ENCODE measurements at regions not wholly inside any gene's neighbourhood (a gene's known extent, or its start where the extent isn't known, plus 50 kb on each side); places are given as distances from the start of the nearest gene placed in this dataset.

DNA sequence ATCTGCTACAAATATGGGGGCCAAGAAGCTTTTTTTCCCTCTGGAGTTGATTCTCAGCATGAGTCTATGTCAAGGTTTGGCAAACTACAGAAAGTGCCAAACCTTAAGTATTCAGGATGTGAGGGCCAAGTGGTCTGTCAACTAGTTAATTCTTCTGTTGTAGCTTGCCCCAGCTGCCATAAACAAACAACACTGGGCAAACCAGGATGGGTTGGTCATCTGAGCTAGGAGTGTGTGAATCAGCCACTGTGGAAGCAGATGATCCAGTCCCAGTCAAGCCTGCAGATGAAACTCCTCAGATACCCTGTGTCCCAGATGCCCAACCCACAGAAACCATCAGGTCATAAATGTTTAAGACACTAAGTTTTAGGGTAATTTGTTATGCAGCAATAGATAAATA, 103.0 kb upstream of the MOCS1 start:
- Mint-ChIP-seq H3K4me1 (no peaks in the 10 kb centered on the region), H3K9me3 (peaks cover 14% of the 10 kb centered on the region), H3K4me3 (no peak overlapping the region), H3K27me3 (ENCODE audit: low read depth) (peaks cover 26% of the 10 kb centered on the region), H3K27ac (no peak overlapping the region), H3K36me3 (no peaks in the 10 kb centered on the region)
- no peak for DNase-seq (ENCODE audit: low spot score in 2 of 2, unreplicated experiment in 2 of 2)
- TF ChIP-seq, protein P1, sequence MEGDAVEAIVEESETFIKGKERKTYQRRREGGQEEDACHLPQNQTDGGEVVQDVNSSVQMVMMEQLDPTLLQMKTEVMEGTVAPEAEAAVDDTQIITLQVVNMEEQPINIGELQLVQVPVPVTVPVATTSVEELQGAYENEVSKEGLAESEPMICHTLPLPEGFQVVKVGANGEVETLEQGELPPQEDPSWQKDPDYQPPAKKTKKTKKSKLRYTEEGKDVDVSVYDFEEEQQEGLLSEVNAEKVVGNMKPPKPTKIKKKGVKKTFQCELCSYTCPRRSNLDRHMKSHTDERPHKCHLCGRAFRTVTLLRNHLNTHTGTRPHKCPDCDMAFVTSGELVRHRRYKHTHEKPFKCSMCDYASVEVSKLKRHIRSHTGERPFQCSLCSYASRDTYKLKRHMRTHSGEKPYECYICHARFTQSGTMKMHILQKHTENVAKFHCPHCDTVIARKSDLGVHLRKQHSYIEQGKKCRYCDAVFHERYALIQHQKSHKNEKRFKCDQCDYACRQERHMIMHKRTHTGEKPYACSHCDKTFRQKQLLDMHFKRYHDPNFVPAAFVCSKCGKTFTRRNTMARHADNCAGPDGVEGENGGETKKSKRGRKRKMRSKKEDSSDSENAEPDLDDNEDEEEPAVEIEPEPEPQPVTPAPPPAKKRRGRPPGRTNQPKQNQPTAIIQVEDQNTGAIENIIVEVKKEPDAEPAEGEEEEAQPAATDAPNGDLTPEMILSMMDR (IDR thresholded peaks at IDR 0.05; ENCODE audit: unreplicated experiment), result no peak

DNA sequence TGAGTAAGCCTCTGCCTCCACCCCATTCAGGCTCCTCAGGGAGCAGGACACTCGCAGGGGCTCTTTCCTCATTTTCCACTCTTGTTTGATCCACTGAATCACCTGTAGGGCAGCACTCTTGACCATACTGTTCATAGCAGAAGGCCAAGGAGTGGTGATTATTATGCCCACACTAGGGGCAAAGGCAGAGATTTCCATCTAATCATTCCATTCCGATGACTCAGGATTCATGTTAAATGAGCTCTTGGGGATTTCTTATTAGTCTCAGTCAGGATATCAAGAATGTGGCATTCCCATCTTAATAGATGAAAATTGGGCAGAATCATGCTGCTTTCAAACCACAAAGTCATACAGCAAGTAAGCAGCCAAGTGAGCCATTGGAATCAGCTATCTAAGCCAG, 101.9 kb upstream of the MOCS1 start:
- H3K4me3 Mint-ChIP-seq, result no peak overlapping the region
- H3K36me3 Mint-ChIP-seq, result no peaks in the 10 kb centered on the region
- no peak overlapping the region for H3K27ac Mint-ChIP-seq
- H3K4me1 Mint-ChIP-seq, result no peaks in the 10 kb centered on the region
- DNase-seq (ENCODE audit: low spot score in 2 of 2, unreplicated experiment in 2 of 2), result no peak
- peaks cover 4% of the 10 kb centered on the region for H3K9me3 Mint-ChIP-seq
- TF ChIP-seq, protein P1 (IDR thresholded peaks at IDR 0.05; ENCODE audit: unreplicated experiment), result no peak
- H3K27me3 Mint-ChIP-seq (ENCODE audit: low read depth), result peaks cover 31% of the 10 kb centered on the region

DNA sequence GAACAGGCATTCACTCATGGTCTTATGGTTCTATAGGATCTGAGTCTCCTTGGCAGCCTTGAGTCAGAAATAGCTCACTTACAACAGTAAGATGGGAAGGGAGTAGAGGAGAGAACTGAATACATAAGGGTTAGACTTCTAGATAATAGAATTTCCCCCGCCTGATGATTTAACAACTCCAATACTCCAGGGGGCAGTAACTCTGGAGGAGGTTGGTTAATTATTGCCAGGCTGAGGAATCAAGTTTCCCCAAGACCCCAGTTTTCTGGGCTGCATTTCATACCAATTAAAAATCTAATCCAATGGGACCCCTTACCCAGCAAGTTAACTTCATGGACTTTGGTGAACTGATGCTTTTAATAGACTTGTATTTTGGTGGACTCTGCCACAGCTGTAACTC, 94.2 kb upstream of the MOCS1 start:
- Mint-ChIP-seq H3K27me3 (ENCODE audit: low read depth) (peaks cover 64% of the 10 kb centered on the region), H3K9me3 (no peaks in the 10 kb centered on the region), H3K36me3 (no peaks in the 10 kb centered on the region), H3K4me1 (no peaks in the 10 kb centered on the region), H3K4me3 (no peak overlapping the region), H3K27ac (no peak overlapping the region)
- TF ChIP-seq, protein P1 (IDR thresholded peaks at IDR 0.05; ENCODE audit: unreplicated experiment), result no peak
- DNase-seq (ENCODE audit: low spot score in 2 of 2, unreplicated experiment in 2 of 2), result no peak

GRCh38 chr6:40022867-40023266, 88.6 kb upstream of the MOCS1 start:
- Mint-ChIP-seq H3K4me1 (peaks cover 6% of the 10 kb centered on the region), H3K9me3 (peaks cover 19% of the 10 kb centered on the region), H3K27me3 (ENCODE audit: low read depth) (peaks cover 62% of the 10 kb centered on the region), H3K27ac (no peak overlapping the region), H3K36me3 (no peaks in the 10 kb centered on the region), H3K4me3 (no peak overlapping the region)
- no peak for DNase-seq (ENCODE audit: low spot score in 2 of 2, unreplicated experiment in 2 of 2)
- TF ChIP-seq, protein P1 (IDR thresholded peaks at IDR 0.05; ENCODE audit: unreplicated experiment), result no peak

GRCh38 chr6:40020166-40020565, 85.9 kb upstream of the MOCS1 start:
- TF ChIP-seq, protein P1 (IDR thresholded peaks at IDR 0.05; ENCODE audit: unreplicated experiment), result no peak
- H3K4me1 Mint-ChIP-seq, result peaks cover 6% of the 10 kb centered on the region
- H3K27ac Mint-ChIP-seq, result no peak overlapping the region

GRCh38 chr6:40015530-40015929, 81.3 kb upstream of the MOCS1 start:
- TF ChIP-seq, protein P1 (IDR thresholded peaks at IDR 0.05; ENCODE audit: unreplicated experiment), result no peak
- H3K4me1 Mint-ChIP-seq, result no peaks in the 10 kb centered on the region
- DNase-seq (ENCODE audit: low spot score in 2 of 2, unreplicated experiment in 2 of 2), result no peak
- peaks cover 29% of the 10 kb centered on the region for H3K9me3 Mint-ChIP-seq
- H3K27ac Mint-ChIP-seq, result no peak overlapping the region
- H3K4me3 Mint-ChIP-seq, result no peak overlapping the region
- H3K27me3 Mint-ChIP-seq (ENCODE audit: low read depth), result peaks cover 53% of the 10 kb centered on the region
- no peaks in the 10 kb centered on the region for H3K36me3 Mint-ChIP-seq

More at GRCh38 chr6:40020166-40020565, 85.9 kb upstream of the MOCS1 start:
- peaks cover 31% of the 10 kb centered on the region for H3K9me3 Mint-ChIP-seq
- H3K27me3 Mint-ChIP-seq (ENCODE audit: low read depth), result peaks cover 44% of the 10 kb centered on the region
- H3K36me3 Mint-ChIP-seq, result no peaks in the 10 kb centered on the region
- DNase-seq (ENCODE audit: low spot score in 2 of 2, unreplicated experiment in 2 of 2), result no peak
- H3K4me3 Mint-ChIP-seq, result no peak overlapping the region
